NCI-H1417 (cell line): ENCODE measurements at regions not wholly inside any gene's neighbourhood (a gene's known extent, or its start where the extent isn't known, plus 50 kb on each side); places are given as distances from the start of the nearest gene placed in this dataset.

Source experiments
- DNase-seq, 3 experiments: peaks; one replicate each; lab custom pipeline; 2025; lab: John Stamatoyannopoulos, UW

GRCh38 chr2:190783513-190784263, 96.9 kb upstream of the GLS start:
- no peak for DNase-seq

DNA sequence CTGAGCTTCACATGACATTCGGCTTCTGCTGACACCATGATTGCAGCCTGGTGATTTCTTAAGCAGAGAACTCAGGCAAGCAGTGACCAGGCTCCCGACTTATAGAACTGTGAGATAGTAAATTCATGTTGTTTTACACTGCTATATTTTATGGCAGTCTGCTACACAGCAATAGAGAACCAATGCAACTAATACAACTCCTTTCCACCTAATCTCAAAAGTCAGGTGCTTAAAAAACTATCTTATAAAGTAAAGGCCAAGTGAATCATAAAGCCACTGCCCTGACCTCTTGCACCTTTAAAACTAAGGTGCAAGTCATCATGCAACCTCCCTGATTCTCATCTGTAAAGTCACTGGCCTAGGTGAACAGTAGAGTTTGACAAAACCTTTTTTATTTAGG, 95.3 kb upstream of the GLS start:
- DNase-seq: no peak

DNA sequence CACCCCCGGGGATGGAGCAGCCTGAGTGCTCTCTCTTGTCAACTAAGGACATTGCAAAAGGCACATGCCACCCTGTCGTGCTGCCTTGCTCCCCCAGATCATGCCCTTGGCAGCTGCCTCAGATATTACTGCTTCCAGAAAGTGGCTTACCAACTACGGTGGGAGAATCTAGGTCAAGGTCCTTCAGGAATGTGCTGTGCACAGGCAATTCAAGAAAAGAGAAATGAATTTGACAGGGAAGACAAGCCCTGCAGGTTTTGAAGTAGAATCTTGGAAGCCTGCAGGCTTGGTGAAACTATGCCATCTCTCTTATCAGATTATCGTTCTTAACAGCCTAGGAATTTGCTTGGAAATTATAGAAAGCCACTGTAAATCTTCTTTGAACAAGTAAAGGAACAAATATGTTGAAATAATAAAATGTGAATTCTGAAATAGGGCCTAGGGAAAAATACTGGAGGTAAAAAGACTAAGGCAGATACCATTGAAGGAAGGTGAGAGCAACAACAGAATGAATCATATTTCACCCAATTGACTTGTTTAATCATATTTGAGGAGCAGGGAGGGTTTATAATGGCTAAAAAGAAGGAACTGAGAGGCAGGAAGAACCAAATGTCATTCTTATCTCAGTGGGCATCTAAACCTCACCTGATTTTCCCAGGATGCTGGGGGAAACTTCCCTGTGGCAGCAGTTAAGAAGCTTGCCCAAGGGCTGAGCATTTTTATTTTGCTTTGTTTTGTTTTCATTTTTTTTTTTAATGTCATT, 94.0 kb upstream of the GLS start:
- no peak for DNase-seq

DNA sequence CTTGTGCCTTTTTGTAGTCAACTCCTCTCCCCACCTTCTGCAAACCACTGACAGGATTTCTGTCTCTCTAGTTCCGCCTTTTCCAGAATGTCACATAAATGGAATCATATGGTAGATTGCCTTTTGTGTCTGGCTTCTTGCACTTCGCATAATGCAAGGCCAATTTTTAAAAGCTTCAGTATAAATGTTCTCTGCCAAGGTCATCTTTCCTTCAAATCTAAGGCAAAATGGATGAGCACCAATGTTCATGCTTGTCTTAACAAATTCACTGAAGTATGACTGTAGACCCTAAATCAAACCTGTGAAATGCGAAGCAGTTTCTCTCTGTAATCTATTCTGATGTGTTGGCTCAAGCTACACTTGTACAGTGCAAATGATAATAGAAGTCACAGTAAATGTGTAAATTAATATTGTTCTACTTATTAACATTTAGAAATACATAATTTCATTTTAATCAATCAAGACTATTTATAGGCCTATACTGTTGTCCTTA, 92.8 kb upstream of the GLS start:
- no peak for DNase-seq

- no peak for DNase-seq
Measured at GRCh38 chr2:190789074-190790004, 91.3 kb upstream of the GLS start.

- DNase-seq: peak in 2 of 3 experiments; percentile 61 to 80
Measured at GRCh38 chr2:190791347-190791975, 89.2 kb upstream of the GLS start.

DNA sequence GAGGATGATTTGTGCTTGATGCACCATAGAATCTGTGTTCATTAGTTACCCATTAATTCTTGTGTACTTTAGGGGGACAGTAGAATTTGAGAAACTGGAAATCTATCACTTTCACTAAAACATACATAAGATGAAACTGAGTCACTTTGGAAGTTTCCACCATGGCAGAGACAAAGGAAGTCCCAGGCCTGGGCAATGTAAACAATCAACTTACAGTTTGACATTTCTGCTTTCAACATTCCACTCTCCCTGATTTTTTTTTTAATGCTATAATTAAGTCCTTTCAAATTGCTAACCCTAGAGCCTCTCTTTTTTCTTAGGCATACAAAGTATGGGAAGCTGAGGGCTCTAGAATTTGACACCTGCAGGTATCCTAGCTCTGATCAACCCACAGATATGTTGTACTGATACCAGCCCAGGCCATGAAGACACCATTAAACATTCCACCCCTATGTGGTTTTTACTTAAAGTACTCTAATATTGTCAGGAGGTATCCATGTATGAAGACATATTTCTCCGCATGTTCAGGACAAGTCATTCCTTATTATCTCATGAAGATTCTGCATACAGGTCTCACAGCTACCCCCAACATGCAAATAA, 88.5 kb upstream of the GLS start:
- DNase-seq: peak in 2 of 3 experiments; percentile 13 to 68

DNA sequence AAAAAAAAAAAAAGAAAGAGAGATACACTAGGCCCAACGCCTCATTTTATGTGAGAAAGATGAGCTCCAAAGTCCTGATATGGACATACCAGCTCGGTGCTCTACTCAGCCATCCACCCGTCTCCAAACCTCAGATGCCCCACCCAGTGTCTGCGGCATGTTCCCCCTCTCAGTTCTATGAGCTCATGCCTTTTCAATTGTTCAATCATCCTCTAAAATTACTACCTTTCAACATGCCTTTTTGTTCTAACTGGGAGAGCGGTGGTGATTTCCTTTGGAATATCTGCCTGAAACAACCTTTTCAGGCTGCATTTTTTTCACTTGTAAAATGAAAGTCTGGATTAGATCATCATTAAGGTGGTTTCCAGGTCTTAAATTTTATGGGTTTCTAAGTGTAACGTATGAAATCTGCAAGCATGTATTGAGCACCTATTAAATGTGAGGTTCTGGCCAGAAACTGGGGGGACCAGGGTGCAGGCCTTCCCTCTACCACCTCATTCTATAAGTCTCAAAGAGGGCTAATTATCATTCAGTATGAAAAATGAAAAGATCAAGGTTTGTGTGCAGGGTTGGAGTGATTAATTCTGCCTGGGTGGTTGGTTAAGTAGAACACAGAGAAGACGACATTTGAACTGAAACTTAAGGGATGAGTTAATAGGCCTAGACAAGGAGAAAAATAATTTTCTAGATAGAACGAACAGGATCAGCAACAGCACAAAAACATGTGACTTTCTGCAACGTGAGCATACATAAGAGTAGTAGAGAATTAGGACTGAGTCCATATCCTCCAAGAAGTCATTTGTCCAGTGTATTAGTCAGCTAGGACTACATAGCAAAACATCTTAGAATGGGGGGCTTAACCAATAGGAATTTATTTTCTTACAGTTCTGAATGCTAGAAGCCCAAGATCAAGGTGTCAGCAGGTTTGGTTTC, 87.4 kb upstream of the GLS start:
- DNase-seq: peak in 2 of 3 experiments; percentile 42 to 68

DNA sequence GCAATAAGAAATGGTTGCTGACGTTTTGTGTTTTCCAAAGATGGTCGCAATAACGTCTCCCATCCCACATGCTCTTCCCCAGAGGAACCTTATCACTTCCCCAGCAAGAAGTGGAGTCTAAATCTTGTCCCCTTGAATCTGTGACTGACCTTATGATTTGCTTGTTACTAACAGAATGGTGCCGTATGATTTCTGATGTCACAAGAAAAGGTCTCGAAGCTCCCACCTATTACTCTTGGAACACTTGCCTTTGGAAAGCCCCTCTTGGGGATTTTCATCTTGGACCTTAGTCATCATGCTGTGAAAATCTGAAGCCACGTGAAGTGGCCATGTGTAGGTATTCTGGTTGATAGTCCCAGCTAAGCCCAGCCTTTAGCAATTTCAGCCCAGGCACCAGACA, 86.2 kb upstream of the GLS start:
- DNase-seq: no peak

DNA sequence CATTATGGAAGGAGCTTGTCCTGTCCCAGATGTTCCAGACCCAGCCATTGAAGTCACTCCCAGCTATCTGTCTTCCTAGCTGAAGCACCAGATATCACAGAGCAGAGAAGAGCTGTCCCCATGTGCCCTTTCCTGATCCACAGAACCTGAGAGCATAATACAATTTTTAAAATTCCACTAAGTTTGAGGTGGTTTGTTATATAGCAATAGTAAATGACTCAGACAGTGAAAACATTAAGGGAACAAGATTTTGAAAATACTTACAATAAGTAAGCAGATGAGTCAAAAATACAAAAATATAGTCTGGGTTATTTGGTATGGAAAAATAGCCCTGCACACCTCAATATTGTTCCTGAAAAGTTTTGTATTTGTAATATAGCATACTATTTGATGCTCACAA, 85.8 kb upstream of the GLS start:
- DNase-seq: no peak

GRCh38 chr2:190795686-190796085, 84.9 kb upstream of the GLS start:
- DNase-seq: no peak

- no peak for DNase-seq
Measured at GRCh38 chr2:190799999-190800398, 80.6 kb upstream of the GLS start.

GRCh38 chr2:190800528-190800927, 80.1 kb upstream of the GLS start:
- peak in 1 of 3 experiments; percentile 39 for DNase-seq

GRCh38 chr2:190802129-190802528, 78.5 kb upstream of the GLS start:
- DNase-seq: peak in 2 of 3 experiments; percentile 5 to 24

GRCh38 chr2:190802626-190803209, 77.9 kb upstream of the GLS start:
- DNase-seq: no peak

DNA sequence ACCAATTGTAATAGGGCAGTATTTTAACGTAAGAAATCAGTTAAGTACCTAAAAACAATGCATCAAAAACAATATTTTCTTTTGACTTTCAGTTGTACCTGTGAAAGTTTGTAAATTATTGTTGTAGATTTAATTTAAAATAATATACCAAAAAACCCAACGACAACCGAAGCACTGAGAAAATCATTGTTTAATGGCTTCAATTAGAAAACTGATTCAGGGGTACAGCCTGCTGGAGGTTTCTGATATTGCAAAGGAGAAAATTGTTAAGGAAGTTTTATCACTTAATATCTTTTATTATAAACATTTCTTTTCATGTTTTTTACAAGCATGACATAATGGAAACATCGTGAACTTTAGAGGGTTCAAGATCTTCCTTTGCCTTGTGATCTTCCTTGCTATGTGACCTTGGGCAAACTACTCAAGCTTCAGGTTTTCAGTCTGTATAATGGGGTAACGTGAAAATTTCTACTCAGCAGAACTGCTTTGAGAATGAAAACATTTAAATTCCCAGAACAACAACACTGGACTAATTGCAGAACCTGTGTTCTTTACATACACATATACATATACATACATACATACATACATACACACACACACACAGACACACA, 76.3 kb upstream of the GLS start:
- peak in 1 of 3 experiments; percentile 52 for DNase-seq

GRCh38 chr2:190805126-190805525, 75.5 kb upstream of the GLS start:
- DNase-seq: no peak

DNA sequence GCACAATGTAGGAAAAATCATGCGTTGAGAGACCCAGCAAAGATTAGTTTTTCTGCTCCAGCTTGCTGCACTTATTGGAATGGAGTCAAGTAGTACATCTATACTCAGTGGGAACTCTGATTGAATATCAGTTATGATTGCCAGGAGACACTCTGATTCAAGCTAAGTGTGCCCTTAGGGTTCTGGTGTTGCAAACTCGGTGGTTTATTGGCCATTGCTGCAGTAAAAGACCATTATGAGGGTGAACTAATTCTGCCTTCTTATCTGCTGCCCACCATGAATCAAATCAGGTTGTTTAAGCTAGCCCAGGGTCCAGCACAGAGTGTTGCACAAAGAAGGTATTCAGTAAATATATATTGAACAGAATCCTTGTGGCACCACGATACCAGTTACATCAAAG, 74.8 kb upstream of the GLS start:
- no peak for DNase-seq

GRCh38 chr2:190807886-190808285, 72.7 kb upstream of the GLS start:
- DNase-seq: peak in 1 of 3 experiments; percentile 12
